Body of pancreas (tissue), 4 donors: ENCODE measurements at regions not wholly inside any gene's neighbourhood (a gene's known extent, or its start where the extent isn't known, plus 50 kb on each side); places are given as distances from the start of the nearest gene placed in this dataset.

ENCODE experiments used
- POLR2A ChIP-seq, 3 donors: fragments of 450-650 bp; IDR thresholded peaks; one replicate each; pipeline ENCODE4 v1.6.1; 2016; ENCODE audit warnings: antibody characterized with exemption in 3 of 3, mild to moderate bottlenecking in 2 of 3
- TF ChIP-seq, protein P1 (sequence below), 7 experiments: fragments of 450-650 bp in 4 of 7; fragments of 200-600 bp in 3 of 7; sonication (generic) in 3 of 7; IDR thresholded peaks; one replicate each; pipeline ENCODE4 v1.5.1; 2016 to 2019; ENCODE audit warnings: antibody characterized with exemption in 7 of 7

DNA sequence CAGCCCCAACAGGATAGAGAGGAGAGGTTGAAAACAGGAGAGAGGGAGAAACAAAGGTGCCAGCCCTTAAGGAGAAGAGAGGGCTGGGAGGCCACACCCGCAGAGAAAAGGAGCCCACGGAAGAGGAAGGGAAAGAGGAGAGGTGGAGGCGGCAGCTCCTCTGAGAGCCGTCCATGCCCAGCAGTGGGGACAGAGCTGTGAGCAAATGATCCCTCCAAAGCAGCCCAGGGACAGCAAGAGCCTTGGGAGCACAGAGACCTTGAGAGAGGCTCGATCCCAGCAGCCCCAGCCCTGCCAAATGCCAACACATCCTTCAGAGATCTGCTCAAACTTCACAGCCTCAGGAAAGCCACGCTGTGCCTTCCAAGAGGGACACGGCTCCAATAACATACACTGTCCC, 66.7 kb upstream of the CORO2B start:
- TF ChIP-seq, protein P1, sequence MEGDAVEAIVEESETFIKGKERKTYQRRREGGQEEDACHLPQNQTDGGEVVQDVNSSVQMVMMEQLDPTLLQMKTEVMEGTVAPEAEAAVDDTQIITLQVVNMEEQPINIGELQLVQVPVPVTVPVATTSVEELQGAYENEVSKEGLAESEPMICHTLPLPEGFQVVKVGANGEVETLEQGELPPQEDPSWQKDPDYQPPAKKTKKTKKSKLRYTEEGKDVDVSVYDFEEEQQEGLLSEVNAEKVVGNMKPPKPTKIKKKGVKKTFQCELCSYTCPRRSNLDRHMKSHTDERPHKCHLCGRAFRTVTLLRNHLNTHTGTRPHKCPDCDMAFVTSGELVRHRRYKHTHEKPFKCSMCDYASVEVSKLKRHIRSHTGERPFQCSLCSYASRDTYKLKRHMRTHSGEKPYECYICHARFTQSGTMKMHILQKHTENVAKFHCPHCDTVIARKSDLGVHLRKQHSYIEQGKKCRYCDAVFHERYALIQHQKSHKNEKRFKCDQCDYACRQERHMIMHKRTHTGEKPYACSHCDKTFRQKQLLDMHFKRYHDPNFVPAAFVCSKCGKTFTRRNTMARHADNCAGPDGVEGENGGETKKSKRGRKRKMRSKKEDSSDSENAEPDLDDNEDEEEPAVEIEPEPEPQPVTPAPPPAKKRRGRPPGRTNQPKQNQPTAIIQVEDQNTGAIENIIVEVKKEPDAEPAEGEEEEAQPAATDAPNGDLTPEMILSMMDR (IDR thresholded peaks at IDR 0.05) = no peak
- no peak for TF ChIP-seq POLR2A (IDR thresholded peaks at IDR 0.05)
